LNCAP (cell line): ENCODE measurements at regions not wholly inside any gene's neighbourhood (a gene's known extent, or its start where the extent isn't known, plus 50 kb on each side); places are given as distances from the start of the nearest gene placed in this dataset.

Experiments
- TF ChIP-seq, protein P1 (sequence below): fragments of 450-650 bp; IDR thresholded peaks from 2 replicates; pipeline ENCODE4 v1.5.1; 2017; ENCODE audit warnings: mild to moderate bottlenecking

- TF ChIP-seq, protein P1, sequence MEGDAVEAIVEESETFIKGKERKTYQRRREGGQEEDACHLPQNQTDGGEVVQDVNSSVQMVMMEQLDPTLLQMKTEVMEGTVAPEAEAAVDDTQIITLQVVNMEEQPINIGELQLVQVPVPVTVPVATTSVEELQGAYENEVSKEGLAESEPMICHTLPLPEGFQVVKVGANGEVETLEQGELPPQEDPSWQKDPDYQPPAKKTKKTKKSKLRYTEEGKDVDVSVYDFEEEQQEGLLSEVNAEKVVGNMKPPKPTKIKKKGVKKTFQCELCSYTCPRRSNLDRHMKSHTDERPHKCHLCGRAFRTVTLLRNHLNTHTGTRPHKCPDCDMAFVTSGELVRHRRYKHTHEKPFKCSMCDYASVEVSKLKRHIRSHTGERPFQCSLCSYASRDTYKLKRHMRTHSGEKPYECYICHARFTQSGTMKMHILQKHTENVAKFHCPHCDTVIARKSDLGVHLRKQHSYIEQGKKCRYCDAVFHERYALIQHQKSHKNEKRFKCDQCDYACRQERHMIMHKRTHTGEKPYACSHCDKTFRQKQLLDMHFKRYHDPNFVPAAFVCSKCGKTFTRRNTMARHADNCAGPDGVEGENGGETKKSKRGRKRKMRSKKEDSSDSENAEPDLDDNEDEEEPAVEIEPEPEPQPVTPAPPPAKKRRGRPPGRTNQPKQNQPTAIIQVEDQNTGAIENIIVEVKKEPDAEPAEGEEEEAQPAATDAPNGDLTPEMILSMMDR, result no peak
These were observed 129.2 kb upstream of the CBLB start for GRCh38 chr3:105997800-105998526.

GRCh38 chr3:105999856-106000255 lies 131.0 kb upstream of the CBLB start:
- TF ChIP-seq, protein P1, result no peak

DNA sequence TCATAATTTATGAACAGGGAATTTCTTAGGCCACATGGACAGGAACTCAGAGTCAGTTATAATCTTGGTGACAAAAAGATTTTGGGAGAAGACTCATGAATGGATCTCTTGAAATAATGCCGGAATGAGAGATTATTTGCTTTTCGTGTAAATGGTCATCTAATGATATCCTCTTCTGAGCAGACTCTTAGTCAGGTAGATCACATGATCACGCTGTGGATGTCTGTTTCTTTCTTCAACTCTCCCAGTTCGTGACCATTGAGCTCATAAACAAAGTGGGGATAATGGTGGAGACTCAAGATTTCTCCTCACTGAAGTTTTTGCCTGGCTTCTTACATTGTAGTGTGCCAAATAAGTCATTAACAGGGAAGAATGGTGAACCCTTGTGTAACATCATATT lies 133.1 kb upstream of the CBLB start:
- TF ChIP-seq, protein P1, result no peak

- TF ChIP-seq, protein P1, result no peak
These were observed 135.4 kb upstream of the CBLB start for GRCh38 chr3:106004137-106004681.

GRCh38 chr3:106004826-106005225 lies 136.0 kb upstream of the CBLB start:
- TF ChIP-seq, protein P1, result no peak

DNA sequence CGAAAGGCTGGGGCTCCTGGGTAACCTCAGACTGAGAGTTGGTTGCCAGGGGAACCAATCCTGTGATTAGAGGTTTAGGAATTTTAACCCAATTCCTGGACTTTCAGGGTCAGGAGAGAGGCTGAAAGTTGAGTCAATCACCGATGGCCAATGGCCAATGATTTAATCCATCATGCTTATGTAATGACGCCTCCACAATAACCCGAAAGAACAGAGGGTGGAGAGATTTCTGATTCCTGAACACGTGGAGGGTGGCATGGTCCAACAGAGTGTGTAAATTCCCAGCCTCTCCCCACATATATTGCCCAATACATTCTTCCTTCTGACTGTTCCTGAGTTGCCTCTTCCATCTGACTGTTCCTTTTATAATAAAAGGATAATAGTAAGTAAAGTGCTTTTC lies 137.2 kb upstream of the CBLB start:
- TF ChIP-seq, protein P1, result no peak

DNA sequence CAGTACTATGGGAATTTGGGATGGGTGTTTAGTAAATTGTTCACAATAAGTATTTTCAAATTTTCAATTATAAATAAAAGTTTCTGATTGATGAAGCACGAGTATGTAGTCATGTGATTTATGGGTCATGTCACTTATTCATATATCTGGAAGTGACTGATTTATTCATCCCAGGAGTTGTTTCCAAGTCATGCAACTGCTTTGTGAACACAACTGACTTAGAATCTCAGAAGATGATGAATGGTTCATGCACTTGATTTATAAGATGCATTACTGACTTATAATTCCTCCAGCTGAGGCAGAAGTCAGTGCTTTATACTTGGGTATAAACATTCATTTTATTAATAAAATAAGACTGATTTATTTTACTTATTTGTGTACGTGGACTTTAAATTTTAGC lies 137.8 kb upstream of the CBLB start:
- TF ChIP-seq, protein P1, result no peak
